Brain microvascular endothelial cell (primary cell): ENCODE measurements at regions not wholly inside any gene's neighbourhood (a gene's known extent, or its start where the extent isn't known, plus 50 kb on each side); places are given as distances from the start of the nearest gene placed in this dataset.

ENCODE experiments used
- DNase-seq: peaks from one replicate; pipeline ENCODE4 v3.0.0-alpha.2; 2020
- H3K27ac ChIP-seq: fragments of 250-450 bp; sonication (Bioruptor Pico); 2 replicates; pipeline ENCODE4 v1.5.1; 2020; ENCODE audit warnings: mild to moderate bottlenecking, moderate library complexity
- H3K27me3 ChIP-seq: fragments of 250-450 bp; sonication (Bioruptor Pico); replicated peaks from 2 replicates; pipeline ENCODE4 v1.5.1; 2020; ENCODE audit warnings: mild to moderate bottlenecking
- H3K36me3 ChIP-seq: fragments of 250-450 bp; sonication (Bioruptor Pico); replicated peaks from 2 replicates; pipeline ENCODE4 v1.5.1; 2020; ENCODE audit warnings: mild to moderate bottlenecking
- H3K4me3 ChIP-seq: 2 replicates; pipeline ENCODE4 v1.5.1; 2011; ENCODE audit warnings: low read depth, mild to moderate bottlenecking, control low read depth, low read length, moderate library complexity
- CTCF ChIP-seq: IDR thresholded peaks from 2 replicates; pipeline ENCODE4 v1.5.1; 2011; ENCODE audit warnings: low read depth, mild to moderate bottlenecking, moderate library complexity, low read length, control low read depth, inconsistent platforms; ENCODE audit errors: missing control alignments
- in situ Hi-C: cut with HindIII; loops from 2 replicates; pipeline ENCODE4 v1.10.0; 2017; ENCODE audit warnings: low sequenced_read_pairs, low pct_ligation_motif_present

DNA sequence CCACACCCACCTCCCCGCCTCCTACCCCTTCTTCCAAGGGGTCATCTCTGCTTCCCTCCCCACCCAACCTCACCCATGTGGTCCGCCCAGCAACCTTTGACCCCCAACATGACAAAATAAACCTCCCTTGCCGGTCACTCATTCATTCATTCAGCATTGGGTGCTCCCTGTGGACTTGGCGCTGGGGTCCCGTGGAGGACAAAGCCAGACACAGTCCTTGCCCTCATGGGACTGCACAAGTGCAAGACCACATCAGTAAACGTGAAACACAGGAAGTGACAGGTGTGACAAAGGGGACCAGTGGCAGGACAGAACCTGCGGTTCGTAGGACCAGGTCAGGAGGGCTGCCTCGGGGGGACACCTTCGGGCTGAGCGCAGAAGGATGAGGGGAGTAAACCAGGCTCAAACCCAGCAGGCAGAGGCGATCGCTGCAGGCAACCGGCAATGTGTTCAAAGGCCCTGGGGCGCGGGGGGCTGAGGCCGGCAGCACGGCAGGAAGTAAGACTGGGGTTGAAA is 185.4 kb downstream of the SEC14L1 start:
- in situ Hi-C loops = loop anchor here (25.0 kb wide), 1 partner anchor 136 kb away; no protein-coding TSS in a partner anchor
- TF ChIP-seq CTCF = no peak
- Histone ChIP-seq H3K4me3 (no peak overlapping the region), H3K36me3 (peaks cover 7% of the 10 kb centered on the region), H3K27me3 (no peaks in the 10 kb centered on the region), H3K27ac (peak overlapping the region; percentile 96)
- no peak for DNase-seq

DNA sequence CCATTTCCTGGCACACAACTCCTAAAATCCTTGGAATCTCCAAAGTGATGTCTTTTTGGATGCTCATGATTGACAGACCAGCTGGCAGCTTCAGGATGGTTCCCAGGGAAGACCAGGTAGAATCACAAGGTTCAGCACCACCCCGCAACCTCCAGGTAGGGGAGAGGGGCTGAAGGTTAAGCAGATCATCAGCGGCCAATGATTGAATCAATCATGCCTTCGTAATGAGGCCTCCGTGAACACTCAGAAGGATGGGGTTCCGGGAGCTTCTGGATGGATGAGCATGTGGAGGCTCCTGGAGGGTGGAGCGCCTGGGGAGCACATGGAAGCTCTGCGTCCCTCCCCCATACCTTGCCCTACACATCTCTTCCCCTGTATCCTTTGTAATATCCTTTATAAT is 185.9 kb downstream of the SEC14L1 start:
- Histone ChIP-seq H3K36me3 (peaks cover 5% of the 10 kb centered on the region), H3K27ac (peak overlapping the region; percentile 96), H3K27me3 (no peaks in the 10 kb centered on the region), H3K4me3 (no peak overlapping the region)
- TF ChIP-seq CTCF = no peak
- no peak for DNase-seq
- in situ Hi-C loops = loop anchor here (25.0 kb wide), 1 partner anchor 136 kb away; no protein-coding TSS in a partner anchor

- no peak for DNase-seq
- TF ChIP-seq CTCF = no peak
- Histone ChIP-seq H3K27me3 (no peaks in the 10 kb centered on the region), H3K4me3 (no peak overlapping the region), H3K36me3 (peaks cover 3% of the 10 kb centered on the region), H3K27ac (no peak overlapping the region)
- in situ Hi-C loops = loop anchor here (25.0 kb wide), 1 partner anchor 135 kb away; no protein-coding TSS in a partner anchor
Observed at GRCh38 chr17:77327181-77327565, 186.4 kb downstream of the SEC14L1 start.

DNA sequence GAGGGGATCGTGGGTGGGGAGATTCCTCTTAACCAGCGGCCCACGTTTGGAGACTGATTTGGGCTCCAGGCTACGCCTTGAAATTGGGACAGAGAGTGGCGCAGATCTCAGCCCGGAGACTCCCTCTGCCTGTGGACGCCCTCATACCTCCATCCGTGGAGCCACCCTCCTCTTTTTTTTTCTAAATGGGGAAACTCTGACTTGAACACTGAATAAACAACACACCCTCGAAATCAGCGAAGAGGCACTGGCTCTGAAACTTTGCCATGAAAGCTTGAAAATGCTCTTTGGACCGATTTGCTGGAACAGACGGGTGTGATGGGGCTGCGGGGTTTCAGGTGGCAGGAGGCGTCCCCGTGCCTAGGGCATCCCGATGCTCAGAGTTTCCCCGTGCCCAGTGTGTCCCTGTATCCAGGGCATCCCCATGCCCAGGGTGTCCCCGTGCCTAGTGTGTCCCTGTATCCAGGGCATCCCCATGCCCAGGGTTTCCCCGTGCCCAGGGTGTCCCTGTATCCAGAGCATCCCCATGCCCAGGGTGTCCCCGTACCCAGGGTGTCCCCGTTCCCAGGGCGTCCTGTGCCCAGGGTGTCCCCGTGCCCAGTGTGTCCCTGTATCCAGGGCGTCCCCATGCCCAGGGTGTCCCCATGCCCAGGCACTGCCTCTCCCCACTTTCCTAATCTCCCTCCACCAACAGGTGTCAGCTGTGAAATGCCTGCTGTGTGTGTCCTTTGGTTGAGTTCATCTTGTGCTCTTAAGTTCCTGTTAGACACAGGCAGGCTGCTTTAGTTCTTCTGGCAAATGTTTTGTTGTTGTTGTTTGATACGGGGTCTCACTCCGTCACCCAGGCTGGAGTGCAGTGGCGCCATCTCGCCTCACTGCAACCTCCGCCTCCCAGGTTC is 187.0 kb downstream of the SEC14L1 start:
- Histone ChIP-seq H3K4me3 (no peak overlapping the region), H3K27me3 (no peaks in the 10 kb centered on the region), H3K27ac (no peak overlapping the region), H3K36me3 (peaks cover 3% of the 10 kb centered on the region)
- in situ Hi-C loops = loop anchor here (25.0 kb wide), 1 partner anchor 134 kb away; no protein-coding TSS in a partner anchor
- DNase-seq = no peak
- TF ChIP-seq CTCF = no peak

- in situ Hi-C loops = loop anchor here (25.0 kb wide), 1 partner anchor 133 kb away; no protein-coding TSS in a partner anchor
- no peak overlapping the region for H3K27ac ChIP-seq
- no peaks in the 10 kb centered on the region for H3K27me3 ChIP-seq
- no peak overlapping the region for H3K4me3 ChIP-seq
- H3K36me3 ChIP-seq = peaks cover 3% of the 10 kb centered on the region
- DNase-seq = no peak
- TF ChIP-seq CTCF = no peak
Observed at GRCh38 chr17:77328823-77329740, 188.3 kb downstream of the SEC14L1 start.
